Neural progenitor cell (in vitro differentiated cells): ENCODE measurements at regions not wholly inside any gene's neighbourhood (a gene's known extent, or its start where the extent isn't known, plus 50 kb on each side); places are given as distances from the start of the nearest gene placed in this dataset.

ENCODE experiments used
- CTCF ChIP-seq: fragments of 200-600 bp; sonication (generic); IDR thresholded peaks from 2 replicates; pipeline ENCODE4 v1.5.1; 2017; ENCODE audit warnings: antibody characterized with exemption, mild to moderate bottlenecking
- EZH2 ChIP-seq: fragments of 200-600 bp; sonication (generic); IDR thresholded peaks from 2 replicates; pipeline ENCODE4 v1.6.1; 2017; ENCODE audit warnings: antibody characterized with exemption, mild to moderate bottlenecking, moderate library complexity
- EZH2phosphoT487 ChIP-seq: fragments of 200-600 bp; sonication (generic); IDR thresholded peaks from 2 replicates; pipeline ENCODE4 v1.6.1; 2017; ENCODE audit warnings: antibody characterized with exemption

GRCh38 chr10:4373098-4373497, 452.9 kb upstream of the AKR1E2 start:
- TF ChIP-seq EZH2 (no peak), CTCF (no peak), EZH2phosphoT487 (no peak)
